ENCODE measurements at regions not wholly inside any gene's neighbourhood (a gene's known extent, or its start where the extent isn't known, plus 50 kb on each side); places are given as distances from the start of the nearest gene placed in this dataset.

DNA sequence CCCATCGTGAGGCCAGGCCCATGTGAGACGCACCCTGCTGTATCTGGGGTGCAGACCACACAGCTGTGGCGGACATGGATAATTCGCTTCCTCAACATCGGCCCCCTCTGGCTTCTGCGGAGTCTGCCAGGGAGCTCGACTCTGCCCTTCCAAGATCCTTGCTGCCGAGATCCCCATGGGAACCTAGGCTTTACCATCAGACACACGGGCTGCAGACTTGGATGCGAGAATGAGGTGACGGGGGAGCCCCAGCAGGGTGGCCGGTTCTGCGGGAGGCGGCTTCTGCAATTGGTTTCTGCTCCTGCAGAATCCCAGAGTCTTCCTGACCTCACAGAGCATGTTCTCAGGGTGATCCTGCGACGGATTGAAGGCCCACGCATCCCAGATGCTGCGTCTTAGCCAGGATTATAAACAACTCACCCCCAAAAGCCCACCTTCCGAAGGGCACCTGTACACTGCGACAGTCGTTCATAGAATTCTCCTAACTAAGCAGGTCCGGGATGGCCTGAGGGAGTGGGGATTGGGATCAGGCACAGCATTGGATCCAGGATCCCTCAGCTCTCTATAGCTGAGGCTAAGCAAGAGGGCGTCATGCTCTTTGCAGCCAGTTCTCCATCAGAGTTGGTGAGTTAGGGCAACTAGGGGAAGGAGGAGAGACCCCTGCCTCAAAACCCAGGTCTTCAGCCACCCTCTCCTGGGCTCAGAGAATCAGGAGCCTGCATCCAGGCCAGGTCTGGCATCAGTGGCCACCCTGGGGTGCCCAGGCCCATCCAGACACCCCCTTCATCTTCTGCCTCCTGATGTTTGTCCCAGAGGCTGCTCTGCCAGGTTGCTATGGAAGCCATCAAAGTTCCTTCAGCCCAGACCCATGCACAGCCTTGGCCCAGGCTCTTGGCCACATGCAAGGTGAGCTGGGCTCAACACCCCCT lies 74.7 kb upstream of the SNTG2 start (continued):
- TF ChIP-seq EGR1 (IDR thresholded peaks at IDR 0.05; ENCODE audit: borderline replicate concordance, low read depth, low read length) (no peak), SIX5 (IDR thresholded peaks at IDR 0.05; ENCODE audit: low read depth, low read length) (no peak), SP2 (IDR thresholded peaks at IDR 0.05; ENCODE audit: low read length) (no peak), CBX8 (IDR thresholded peaks at IDR 0.05; ENCODE audit: borderline replicate concordance, low read depth, low read length) (no peak), EZH2 (IDR thresholded peaks at IDR 0.05; ENCODE audit: low read depth, low read length, severe bottlenecking) (no peak), HDAC2 (IDR thresholded peaks at IDR 0.05; ENCODE audit: borderline replicate concordance in 1 of 2, low read depth in 2 of 2, low read length in 2 of 2) (no peak), MAFK (IDR thresholded peaks at IDR 0.05; ENCODE audit: low read depth, low read length) (no peak)
